ENCODE measurements at regions not wholly inside any gene's neighbourhood (a gene's known extent, or its start where the extent isn't known, plus 50 kb on each side); places are given as distances from the start of the nearest gene placed in this dataset.

DNA sequence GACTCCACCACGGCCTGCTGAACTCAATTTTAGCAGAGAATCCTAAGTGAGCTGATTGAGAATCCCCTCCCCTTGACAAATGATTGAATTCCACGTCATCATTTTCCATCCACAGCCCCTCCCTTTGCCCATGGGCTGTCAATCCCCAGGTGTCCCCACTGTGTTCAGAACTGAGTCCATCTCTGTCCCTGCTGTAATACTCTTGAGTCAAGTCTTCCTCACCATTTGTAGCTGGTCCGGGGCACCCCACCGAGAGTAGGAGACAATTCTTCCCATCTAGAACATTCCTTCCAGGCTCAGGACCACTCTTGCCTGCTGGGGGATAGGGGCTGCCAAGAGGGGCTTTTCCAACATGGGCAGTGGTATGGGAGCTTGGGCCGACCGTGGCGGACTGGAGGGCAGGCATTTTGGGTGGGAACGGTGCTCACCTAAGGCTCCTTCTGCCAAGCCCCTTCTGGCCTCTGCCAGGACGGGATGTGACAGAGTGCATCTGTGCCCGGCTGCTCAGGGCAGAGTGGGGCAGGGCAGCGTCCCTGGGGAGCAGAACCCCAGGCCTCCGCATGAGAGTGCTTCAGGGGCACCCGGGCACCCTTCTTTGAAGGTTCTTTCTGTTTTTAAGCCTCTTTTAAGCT is 218.1 kb upstream of the RTL1 start:
- no peak for ATAC-seq
- Mint-ChIP-seq H3K27me3 (peaks cover 3% of the 10 kb centered on the region), H3K4me1 (ENCODE audit: low read depth) (peaks cover 17% of the 10 kb centered on the region), H3K4me3 (peak overlapping the region; percentile 67), H3K9me3 (no peaks in the 10 kb centered on the region), H3K36me3 (ENCODE audit: low read depth) (no peaks in the 10 kb centered on the region), H3K27ac (peak overlapping the region; percentile 43)
- TF ChIP-seq, protein P1, sequence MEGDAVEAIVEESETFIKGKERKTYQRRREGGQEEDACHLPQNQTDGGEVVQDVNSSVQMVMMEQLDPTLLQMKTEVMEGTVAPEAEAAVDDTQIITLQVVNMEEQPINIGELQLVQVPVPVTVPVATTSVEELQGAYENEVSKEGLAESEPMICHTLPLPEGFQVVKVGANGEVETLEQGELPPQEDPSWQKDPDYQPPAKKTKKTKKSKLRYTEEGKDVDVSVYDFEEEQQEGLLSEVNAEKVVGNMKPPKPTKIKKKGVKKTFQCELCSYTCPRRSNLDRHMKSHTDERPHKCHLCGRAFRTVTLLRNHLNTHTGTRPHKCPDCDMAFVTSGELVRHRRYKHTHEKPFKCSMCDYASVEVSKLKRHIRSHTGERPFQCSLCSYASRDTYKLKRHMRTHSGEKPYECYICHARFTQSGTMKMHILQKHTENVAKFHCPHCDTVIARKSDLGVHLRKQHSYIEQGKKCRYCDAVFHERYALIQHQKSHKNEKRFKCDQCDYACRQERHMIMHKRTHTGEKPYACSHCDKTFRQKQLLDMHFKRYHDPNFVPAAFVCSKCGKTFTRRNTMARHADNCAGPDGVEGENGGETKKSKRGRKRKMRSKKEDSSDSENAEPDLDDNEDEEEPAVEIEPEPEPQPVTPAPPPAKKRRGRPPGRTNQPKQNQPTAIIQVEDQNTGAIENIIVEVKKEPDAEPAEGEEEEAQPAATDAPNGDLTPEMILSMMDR (IDR thresholded peaks at IDR 0.05): no peak
- intact Hi-C loops (cut with micrococcal nuclease): no loop called here
- ChIA-PET CTCF (interaction anchor here (0.6 kb wide), 1 partner anchor 662 kb away, joined by 3 read pairs; no protein-coding TSS in a partner anchor), POLR2A (no interaction called here)
- no peak for DNase-seq

DNA sequence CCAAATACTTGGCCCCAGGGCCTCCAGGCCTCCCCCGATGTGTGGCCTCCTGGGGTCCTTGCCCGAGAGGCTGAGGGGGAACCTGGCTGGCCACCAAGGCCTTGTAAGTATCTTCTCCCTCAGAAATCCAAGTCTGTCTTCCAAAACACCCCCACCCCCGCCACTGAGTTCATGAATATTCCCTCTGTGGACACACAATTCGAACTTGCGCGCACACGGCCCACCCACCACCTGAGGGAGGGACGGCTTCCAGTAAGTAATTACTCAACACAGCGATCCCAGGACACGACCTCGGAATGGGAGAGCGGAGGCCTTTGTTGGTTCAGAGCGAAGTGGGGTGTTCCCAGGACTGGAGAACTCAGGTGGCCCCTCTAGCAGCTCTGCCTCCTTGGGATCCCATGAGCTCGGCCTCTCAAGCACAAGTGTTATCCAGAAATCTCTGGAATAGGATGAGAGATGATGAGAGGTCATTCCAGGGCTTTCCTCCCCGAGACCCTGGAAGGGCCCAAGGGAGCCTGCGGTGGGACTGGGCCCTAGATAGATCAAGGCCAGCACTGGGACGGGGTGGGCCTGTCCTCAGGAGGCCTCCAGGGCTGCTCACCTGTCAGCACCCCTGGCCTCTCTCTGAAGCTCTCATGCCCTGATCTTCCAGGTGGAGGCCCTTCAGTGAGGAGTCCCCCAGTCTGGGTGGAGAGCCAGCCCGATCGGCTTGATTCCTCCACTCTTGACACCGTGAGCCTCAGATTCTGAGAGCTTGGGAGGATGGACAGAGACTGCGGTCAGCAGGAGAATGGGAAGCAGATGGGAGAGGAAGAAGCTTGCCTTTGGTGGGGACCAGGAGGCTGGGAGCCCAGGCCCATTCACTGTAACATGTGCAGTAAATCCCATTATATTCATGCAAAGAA is 219.0 kb upstream of the RTL1 start:
- ChIA-PET POLR2A (no interaction called here), CTCF (no interaction called here)
- H3K4me1 Mint-ChIP-seq (ENCODE audit: low read depth): peaks cover 17% of the 10 kb centered on the region
- H3K27me3 Mint-ChIP-seq: peaks cover 3% of the 10 kb centered on the region
- no peak for ATAC-seq
- no peaks in the 10 kb centered on the region for H3K9me3 Mint-ChIP-seq
- H3K27ac Mint-ChIP-seq: no peak overlapping the region
- no peak overlapping the region for H3K4me3 Mint-ChIP-seq
- DNase-seq: no peak
- intact Hi-C loops (cut with micrococcal nuclease): no loop called here
- no peaks in the 10 kb centered on the region for H3K36me3 Mint-ChIP-seq (ENCODE audit: low read depth)
- TF ChIP-seq, protein P1 (IDR thresholded peaks at IDR 0.05): no peak

DNA sequence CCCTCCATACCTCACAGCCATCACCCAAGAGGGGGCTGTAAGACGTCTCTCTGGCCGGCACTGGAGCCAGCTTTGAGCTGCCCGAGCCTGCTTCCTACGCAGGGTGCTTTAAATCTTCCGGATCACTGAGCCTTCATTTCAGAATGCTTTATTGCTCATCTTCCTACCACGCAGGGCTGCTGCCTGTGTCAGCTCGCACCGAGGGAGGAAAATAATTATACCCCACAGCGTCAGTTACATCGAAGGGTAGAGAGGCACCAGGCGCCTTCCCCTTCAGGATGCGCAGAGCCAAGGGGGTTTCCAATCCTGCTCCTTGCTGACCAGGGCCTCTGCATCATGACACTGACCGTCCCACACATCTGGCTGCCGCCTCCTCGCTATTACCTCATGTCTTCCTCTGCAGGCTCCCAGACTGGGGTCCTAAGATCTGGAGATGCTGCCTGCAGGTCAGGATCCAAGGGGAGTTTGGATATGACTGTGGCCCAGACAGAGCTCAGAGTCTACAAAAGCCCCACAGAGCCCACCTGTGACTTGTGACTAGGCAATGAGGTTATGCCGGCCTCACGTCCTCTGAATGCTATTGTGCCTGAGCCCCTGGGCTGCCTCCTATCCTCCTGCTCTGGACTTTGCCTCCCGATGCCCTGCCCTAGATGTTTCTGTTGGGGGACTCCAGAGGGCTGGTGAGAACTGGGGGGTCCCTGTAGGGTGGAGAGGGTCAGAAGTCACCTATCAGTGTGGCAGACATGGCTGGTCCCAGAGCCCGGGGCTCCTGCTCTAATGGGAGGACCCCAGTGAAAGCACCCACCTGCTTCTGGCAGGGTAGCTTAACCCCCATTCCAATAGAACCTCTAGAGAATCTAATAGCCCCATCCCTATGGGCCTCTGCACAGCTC is 220.3 kb upstream of the RTL1 start:
- DNase-seq: no peak
- CTCF ChIA-PET: no interaction called here

DNA sequence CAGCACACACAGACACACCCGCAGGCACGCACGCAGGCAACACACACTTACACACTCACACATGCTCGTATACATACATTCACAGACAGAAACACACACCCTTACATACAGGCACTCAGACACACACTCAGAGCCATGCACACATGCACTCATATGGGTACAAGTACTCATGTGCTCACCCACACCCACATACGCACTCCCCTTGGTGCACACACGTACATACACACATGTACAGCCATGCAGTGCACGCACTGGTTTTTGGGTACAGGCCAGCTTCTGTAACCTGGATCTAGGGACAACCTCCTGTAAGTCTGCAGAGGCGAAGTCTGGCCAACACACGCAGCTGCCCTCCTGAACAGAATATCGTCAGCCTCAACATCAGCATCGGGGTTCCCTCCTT is 221.3 kb upstream of the RTL1 start:
- ATAC-seq (no peak), DNase-seq (no peak)
- intact Hi-C loops (cut with micrococcal nuclease): no loop called here
- ChIA-PET POLR2A (no interaction called here), CTCF (no interaction called here)
- TF ChIP-seq, protein P1 (IDR thresholded peaks at IDR 0.05): no peak
- Mint-ChIP-seq H3K4me3 (no peak overlapping the region), H3K27ac (no peak overlapping the region), H3K9me3 (no peaks in the 10 kb centered on the region), H3K36me3 (ENCODE audit: low read depth) (no peaks in the 10 kb centered on the region), H3K27me3 (peaks cover 14% of the 10 kb centered on the region), H3K4me1 (ENCODE audit: low read depth) (peaks cover 17% of the 10 kb centered on the region)

More for the DNA sequence above, 220.3 kb upstream of the RTL1 start:
- POLR2A ChIA-PET: no interaction called here
- peaks cover 17% of the 10 kb centered on the region for H3K4me1 Mint-ChIP-seq (ENCODE audit: low read depth)
- H3K4me3 Mint-ChIP-seq: no peak overlapping the region
- intact Hi-C loops (cut with micrococcal nuclease): no loop called here
- no peak overlapping the region for H3K27ac Mint-ChIP-seq
- TF ChIP-seq, protein P1 (IDR thresholded peaks at IDR 0.05): no peak
- no peak for ATAC-seq
- peaks cover 13% of the 10 kb centered on the region for H3K27me3 Mint-ChIP-seq
- H3K36me3 Mint-ChIP-seq (ENCODE audit: low read depth): no peaks in the 10 kb centered on the region
- no peaks in the 10 kb centered on the region for H3K9me3 Mint-ChIP-seq
